HG03159 (cell line): ENCODE measurements at regions not wholly inside any gene's neighbourhood (a gene's known extent, or its start where the extent isn't known, plus 50 kb on each side); places are given as distances from the start of the nearest gene placed in this dataset.
"Not testable (repeated sequence)": the region's sequence is repeated elsewhere in the genome, so short reads cannot be mapped to it uniquely, and the experiment has no call there.

Experiments
- ATAC-seq: cut with Tn5 transposase; IDR thresholded peaks from one replicate; pipeline ENCODE4 v1.9.1; 2021; ENCODE audit warnings: mild to moderate bottlenecking, moderate library complexity; ENCODE audit not compliant: unreplicated experiment

GRCh38 chr11:96506953-96507354 lies 117.1 kb downstream of the JRKL start:
- ATAC-seq: no peak

- ATAC-seq: no peak
These were observed 119.0 kb downstream of the JRKL start for GRCh38 chr11:96508861-96509260.

- ATAC-seq: no peak
These were observed 131.1 kb downstream of the JRKL start for GRCh38 chr11:96520939-96521338.

GRCh38 chr11:96523656-96524055 lies 133.8 kb downstream of the JRKL start:
- ATAC-seq: no peak

- no peak for ATAC-seq
These were observed 134.7 kb downstream of the JRKL start for GRCh38 chr11:96524475-96524874.

- no peak for ATAC-seq
These were observed 140.7 kb downstream of the JRKL start for GRCh38 chr11:96530473-96530872.

GRCh38 chr11:96538104-96538503 lies 148.3 kb downstream of the JRKL start:
- peak; percentile 68 for ATAC-seq

- no peak for ATAC-seq
These were observed 148.8 kb downstream of the JRKL start for GRCh38 chr11:96538622-96539021.

- ATAC-seq: no peak
These were observed 151.1 kb downstream of the JRKL start for GRCh38 chr11:96540875-96541274.

GRCh38 chr11:96543177-96543576 lies 153.4 kb downstream of the JRKL start:
- ATAC-seq: no peak

- ATAC-seq: not testable (repeated sequence)
These were observed 155.4 kb downstream of the JRKL start for GRCh38 chr11:96545192-96545591.

- ATAC-seq: no peak
These were observed 161.3 kb downstream of the JRKL start for GRCh38 chr11:96551136-96551535.

- ATAC-seq: no peak
These were observed 164.5 kb downstream of the JRKL start for GRCh38 chr11:96554236-96554820.

GRCh38 chr11:96555826-96556225 lies 166.0 kb downstream of the JRKL start:
- ATAC-seq: not testable (repeated sequence)

GRCh38 chr11:96560727-96561126 lies 170.9 kb downstream of the JRKL start:
- ATAC-seq: not testable (repeated sequence)

GRCh38 chr11:96567176-96567575 lies 177.4 kb downstream of the JRKL start:
- ATAC-seq: no peak

GRCh38 chr11:96567667-96568066 lies 177.9 kb downstream of the JRKL start:
- ATAC-seq: no peak

GRCh38 chr11:96576383-96576782 lies 186.6 kb downstream of the JRKL start:
- no peak for ATAC-seq

GRCh38 chr11:96578379-96578778 lies 188.6 kb downstream of the JRKL start:
- ATAC-seq: no peak

GRCh38 chr11:96579656-96580055 lies 189.8 kb downstream of the JRKL start:
- no peak for ATAC-seq

- ATAC-seq: no peak
These were observed 190.7 kb downstream of the JRKL start for GRCh38 chr11:96580476-96581040.

- not testable (repeated sequence) for ATAC-seq
These were observed 196.4 kb downstream of the JRKL start for GRCh38 chr11:96585944-96586880.
